Astrocyte (in vitro differentiated cells and primary cell): ENCODE measurements at regions not wholly inside any gene's neighbourhood (a gene's known extent, or its start where the extent isn't known, plus 50 kb on each side); places are given as distances from the start of the nearest gene placed in this dataset.
"Not testable (repeated sequence)": the region's sequence is repeated elsewhere in the genome, so short reads cannot be mapped to it uniquely, and the experiment has no call there.

Experiments
- DNase-seq: peaks from one replicate; pipeline ENCODE4 v3.0.0-alpha.2; 2010; ENCODE audit warnings: low read depth
- FAIRE-seq: peaks from 2 replicates; lab custom pipeline; 2011; peaks lifted over from hg19 to GRCh38; lab: Jason Lieb, UNC
- H2AFZ ChIP-seq: 2 replicates; pipeline ENCODE4 v1.6.0; 2012; ENCODE audit warnings: low read depth, low read length, inconsistent platforms
- H3K27ac ChIP-seq: 2 replicates; pipeline ENCODE4 v1.5.1; 2011; ENCODE audit warnings: low read depth, low read length, inconsistent platforms
- H3K27me3 ChIP-seq: 2 replicates; pipeline ENCODE4 v1.6.0; 2011; ENCODE audit warnings: low read length, inconsistent platforms; ENCODE audit not compliant: insufficient read depth
- H3K36me3 ChIP-seq: 2 replicates; pipeline ENCODE4 v1.5.1; 2011; ENCODE audit warnings: low read length, inconsistent platforms; ENCODE audit not compliant: insufficient read depth
- H3K4me1 ChIP-seq: 2 replicates; pipeline ENCODE4 v1.5.1; 2011; ENCODE audit warnings: low read length, inconsistent platforms; ENCODE audit not compliant: insufficient read depth
- H3K4me2 ChIP-seq: 2 replicates; pipeline ENCODE4 v1.6.0; 2012; ENCODE audit warnings: low read length, inconsistent platforms
- H3K4me3 ChIP-seq: 2 replicates; pipeline ENCODE4 v1.5.1; 2011; ENCODE audit warnings: low read depth, mild to moderate bottlenecking, low read length, inconsistent platforms; ENCODE audit not compliant: insufficient read depth
- H3K79me2 ChIP-seq: 2 replicates; pipeline ENCODE4 v1.6.0; 2012; ENCODE audit warnings: mild to moderate bottlenecking, low read length, inconsistent platforms; ENCODE audit not compliant: insufficient read depth
- H3K9ac ChIP-seq: 2 replicates; pipeline ENCODE4 v1.6.0; 2012; ENCODE audit warnings: mild to moderate bottlenecking, low read length, inconsistent platforms
- H3K9me3 ChIP-seq: 2 replicates; pipeline ENCODE4 v1.5.1; 2012; ENCODE audit warnings: low read depth, mild to moderate bottlenecking, low read length, inconsistent platforms; ENCODE audit not compliant: insufficient read depth
- H4K20me1 ChIP-seq: 2 replicates; pipeline ENCODE4 v1.6.0; 2012; ENCODE audit warnings: low read length, inconsistent platforms; ENCODE audit not compliant: insufficient read depth
- H3K27ac Mint-ChIP-seq: one replicate; pipeline ENCODE4 v1.8.0; 2021; ENCODE audit warnings: mild to moderate bottlenecking, mixed read lengths; ENCODE audit not compliant: unreplicated experiment
- H3K27me3 Mint-ChIP-seq: one replicate; pipeline ENCODE4 v1.8.0; 2021; ENCODE audit warnings: low read depth, mixed read lengths; ENCODE audit not compliant: unreplicated experiment
- H3K36me3 Mint-ChIP-seq: one replicate; pipeline ENCODE4 v1.8.0; 2021; ENCODE audit warnings: low read depth, mixed read lengths; ENCODE audit not compliant: unreplicated experiment
- H3K4me1 Mint-ChIP-seq: one replicate; pipeline ENCODE4 v1.8.0; 2021; ENCODE audit warnings: low read depth, mixed read lengths; ENCODE audit not compliant: unreplicated experiment
- H3K4me3 Mint-ChIP-seq: one replicate; pipeline ENCODE4 v1.8.0; 2021; ENCODE audit warnings: mild to moderate bottlenecking, moderate library complexity, mixed read lengths; ENCODE audit not compliant: unreplicated experiment
- H3K9me3 Mint-ChIP-seq: one replicate; pipeline ENCODE4 v1.8.0; 2021; ENCODE audit warnings: mild to moderate bottlenecking, mixed read lengths; ENCODE audit not compliant: unreplicated experiment

- not testable (repeated sequence) for H3K4me1 ChIP-seq, H3K4me3 ChIP-seq, H3K9me3 Mint-ChIP-seq, FAIRE-seq, H3K4me2 ChIP-seq, H2AFZ ChIP-seq, H3K27ac Mint-ChIP-seq, H4K20me1 ChIP-seq, H3K79me2 ChIP-seq, H3K27me3 Mint-ChIP-seq, H3K27ac ChIP-seq, H3K4me3 Mint-ChIP-seq, H3K9ac ChIP-seq, H3K27me3 ChIP-seq, H3K4me1 Mint-ChIP-seq, H3K9me3 ChIP-seq, H3K36me3 ChIP-seq, H3K36me3 Mint-ChIP-seq, DNase-seq
These were observed 89.8 kb downstream of the NSUN5 start for GRCh38 chr7:73218802-73219201.

- not testable (repeated sequence) for H3K4me2 ChIP-seq, H3K27ac Mint-ChIP-seq, H3K9me3 ChIP-seq, H3K36me3 Mint-ChIP-seq, H3K4me1 Mint-ChIP-seq, H3K4me3 Mint-ChIP-seq, H3K79me2 ChIP-seq, H3K27ac ChIP-seq, FAIRE-seq, H3K9ac ChIP-seq, DNase-seq, H3K9me3 Mint-ChIP-seq, H3K27me3 Mint-ChIP-seq, H3K27me3 ChIP-seq, H3K4me3 ChIP-seq, H3K4me1 ChIP-seq, H4K20me1 ChIP-seq, H3K36me3 ChIP-seq, H2AFZ ChIP-seq
These were observed 92.5 kb downstream of the NSUN5 start for GRCh38 chr7:73216046-73216675.

GRCh38 chr7:73215232-73215631 is 93.4 kb downstream of the NSUN5 start:
- H3K27me3 Mint-ChIP-seq, H3K9ac ChIP-seq, H3K79me2 ChIP-seq, H3K36me3 ChIP-seq, H3K4me2 ChIP-seq, H3K36me3 Mint-ChIP-seq, FAIRE-seq, H3K9me3 ChIP-seq, H3K4me1 ChIP-seq, H3K9me3 Mint-ChIP-seq, H3K27ac Mint-ChIP-seq, H4K20me1 ChIP-seq, H3K27me3 ChIP-seq, H2AFZ ChIP-seq, H3K4me1 Mint-ChIP-seq, DNase-seq, H3K4me3 ChIP-seq, H3K27ac ChIP-seq, H3K4me3 Mint-ChIP-seq: not testable (repeated sequence)

- not testable (repeated sequence) for H3K27ac Mint-ChIP-seq, H3K27me3 ChIP-seq, H3K36me3 ChIP-seq, H3K4me1 Mint-ChIP-seq, H3K79me2 ChIP-seq, H3K27ac ChIP-seq, H2AFZ ChIP-seq, H3K4me3 Mint-ChIP-seq, H3K4me1 ChIP-seq, FAIRE-seq, H3K27me3 Mint-ChIP-seq, H4K20me1 ChIP-seq, H3K9me3 Mint-ChIP-seq, H3K4me3 ChIP-seq, H3K4me2 ChIP-seq, H3K9ac ChIP-seq, H3K36me3 Mint-ChIP-seq, DNase-seq, H3K9me3 ChIP-seq
These were observed 94.2 kb downstream of the NSUN5 start for GRCh38 chr7:73214471-73214870.

GRCh38 chr7:73213076-73213475 is 95.5 kb downstream of the NSUN5 start:
- H3K9ac ChIP-seq, H3K79me2 ChIP-seq, H3K36me3 Mint-ChIP-seq, H3K27me3 Mint-ChIP-seq, H4K20me1 ChIP-seq, H3K4me3 ChIP-seq, H3K4me1 ChIP-seq, H3K4me1 Mint-ChIP-seq, H3K9me3 Mint-ChIP-seq, H3K9me3 ChIP-seq, H3K27me3 ChIP-seq, H2AFZ ChIP-seq, H3K36me3 ChIP-seq, H3K27ac ChIP-seq, H3K4me2 ChIP-seq, H3K4me3 Mint-ChIP-seq, DNase-seq, H3K27ac Mint-ChIP-seq, FAIRE-seq: not testable (repeated sequence)

GRCh38 chr7:73205594-73205993 is 103.0 kb downstream of the NSUN5 start:
- H3K4me3 Mint-ChIP-seq, H3K9me3 Mint-ChIP-seq, H3K27ac ChIP-seq, H2AFZ ChIP-seq, H3K27ac Mint-ChIP-seq, H3K36me3 ChIP-seq, H3K9me3 ChIP-seq, DNase-seq, H3K9ac ChIP-seq, H3K27me3 ChIP-seq, H3K36me3 Mint-ChIP-seq, H3K4me2 ChIP-seq, H4K20me1 ChIP-seq, H3K4me3 ChIP-seq, H3K79me2 ChIP-seq, H3K4me1 ChIP-seq, FAIRE-seq, H3K27me3 Mint-ChIP-seq, H3K4me1 Mint-ChIP-seq: not testable (repeated sequence)
